SJSA1 (cell line): ENCODE measurements at regions not wholly inside any gene's neighbourhood (a gene's known extent, or its start where the extent isn't known, plus 50 kb on each side); places are given as distances from the start of the nearest gene placed in this dataset.
"Not testable (repeated sequence)": the region's sequence is repeated elsewhere in the genome, so short reads cannot be mapped to it uniquely, and the experiment has no call there.

Experiments used
- DNase-seq, 2 experiments: peaks; one replicate each; pipeline ENCODE4 v3.0.0-alpha.2; 2015 to 2020; ENCODE audit warnings: low spot score in 2 of 2, low read depth in 1 of 2
- H3K27ac ChIP-seq: fragments of 250-450 bp; sonication (Bioruptor Pico); 2 replicates; pipeline ENCODE4 v1.5.1; 2020; ENCODE audit warnings: mild to moderate bottlenecking, moderate library complexity
- H3K27me3 ChIP-seq: fragments of 250-450 bp; sonication (Bioruptor Pico); replicated peaks from 2 replicates; pipeline ENCODE4 v1.5.1; 2020; ENCODE audit warnings: mild to moderate bottlenecking, moderate library complexity
- H3K36me3 ChIP-seq: fragments of 250-450 bp; sonication (Bioruptor Pico); 2 replicates; pipeline ENCODE4 v1.5.1; 2020; ENCODE audit warnings: mild to moderate bottlenecking
- H3K4me1 ChIP-seq: fragments of 250-450 bp; sonication (Bioruptor Pico); replicated peaks from 2 replicates; pipeline ENCODE4 v1.6.1; 2021; ENCODE audit warnings: mild to moderate bottlenecking
- H3K4me3 ChIP-seq: fragments of 250-450 bp; sonication (Bioruptor Pico); 2 replicates; pipeline ENCODE4 v1.5.1; 2020; ENCODE audit warnings: mild to moderate bottlenecking
- H3K9me3 ChIP-seq: fragments of 250-450 bp; sonication (Bioruptor Pico); replicated peaks from 2 replicates; pipeline ENCODE4 v1.5.1; 2020; ENCODE audit warnings: mild to moderate bottlenecking

- not testable (repeated sequence) for H3K36me3 ChIP-seq, DNase-seq, H3K4me3 ChIP-seq, H3K4me1 ChIP-seq, H3K9me3 ChIP-seq, H3K27me3 ChIP-seq, H3K27ac ChIP-seq
Measured at GRCh38 chr7:75201606-75202079, 109.3 kb downstream of the GTF2IRD2B start.

DNA sequence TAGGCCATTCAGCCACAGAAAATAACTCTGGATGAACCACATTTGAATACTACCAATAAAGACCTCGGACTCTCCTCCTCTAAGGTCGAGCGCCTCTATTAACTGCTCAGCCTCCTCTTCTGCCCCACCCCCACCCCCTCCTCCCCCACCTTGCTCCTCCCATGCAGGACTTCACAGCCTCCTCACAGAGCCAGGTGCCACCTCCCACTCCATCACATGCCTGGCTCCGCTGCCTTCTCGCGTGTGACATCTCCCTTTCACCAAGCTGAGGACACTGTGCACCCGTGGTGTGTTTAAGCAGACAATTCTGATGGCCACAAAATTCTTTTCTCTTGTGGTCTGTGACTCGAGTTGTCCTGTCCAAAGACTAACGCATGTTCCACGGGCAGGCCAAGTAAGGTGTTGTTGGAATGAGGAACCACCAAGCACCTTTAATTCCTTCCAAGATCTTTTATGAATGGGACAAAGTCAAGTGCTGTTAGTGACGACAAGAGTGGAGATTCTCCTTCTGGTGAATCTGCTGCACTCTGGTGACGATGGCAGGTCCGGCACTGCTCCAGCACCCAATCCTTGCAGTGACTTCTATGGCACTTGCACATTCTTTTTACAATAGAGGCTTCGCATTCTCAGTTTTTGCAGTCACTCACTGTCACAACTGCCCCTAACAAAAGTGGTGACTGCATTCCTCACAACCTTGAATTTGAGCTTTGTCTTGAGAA, 113.1 kb downstream of the GTF2IRD2B start:
- DNase-seq, H3K27ac ChIP-seq, H3K4me3 ChIP-seq, H3K4me1 ChIP-seq, H3K36me3 ChIP-seq, H3K9me3 ChIP-seq, H3K27me3 ChIP-seq: not testable (repeated sequence)

- H3K27ac ChIP-seq, H3K27me3 ChIP-seq, DNase-seq, H3K4me3 ChIP-seq, H3K9me3 ChIP-seq, H3K4me1 ChIP-seq, H3K36me3 ChIP-seq: not testable (repeated sequence)
Measured at GRCh38 chr7:75215460-75215859, 123.1 kb downstream of the GTF2IRD2B start.

GRCh38 chr7:75216963-75217362, 124.6 kb downstream of the GTF2IRD2B start:
- not testable (repeated sequence) for H3K9me3 ChIP-seq, H3K27me3 ChIP-seq, H3K27ac ChIP-seq, DNase-seq, H3K4me1 ChIP-seq, H3K4me3 ChIP-seq, H3K36me3 ChIP-seq

- H3K27ac ChIP-seq, H3K4me1 ChIP-seq, H3K9me3 ChIP-seq, H3K27me3 ChIP-seq, H3K4me3 ChIP-seq, DNase-seq, H3K36me3 ChIP-seq: not testable (repeated sequence)
Measured at GRCh38 chr7:75226102-75226501, 133.7 kb downstream of the GTF2IRD2B start.

- not testable (repeated sequence) for H3K27me3 ChIP-seq, H3K4me3 ChIP-seq, DNase-seq, H3K4me1 ChIP-seq, H3K27ac ChIP-seq, H3K9me3 ChIP-seq, H3K36me3 ChIP-seq
Measured at GRCh38 chr7:75229558-75229957, 137.2 kb downstream of the GTF2IRD2B start.

DNA sequence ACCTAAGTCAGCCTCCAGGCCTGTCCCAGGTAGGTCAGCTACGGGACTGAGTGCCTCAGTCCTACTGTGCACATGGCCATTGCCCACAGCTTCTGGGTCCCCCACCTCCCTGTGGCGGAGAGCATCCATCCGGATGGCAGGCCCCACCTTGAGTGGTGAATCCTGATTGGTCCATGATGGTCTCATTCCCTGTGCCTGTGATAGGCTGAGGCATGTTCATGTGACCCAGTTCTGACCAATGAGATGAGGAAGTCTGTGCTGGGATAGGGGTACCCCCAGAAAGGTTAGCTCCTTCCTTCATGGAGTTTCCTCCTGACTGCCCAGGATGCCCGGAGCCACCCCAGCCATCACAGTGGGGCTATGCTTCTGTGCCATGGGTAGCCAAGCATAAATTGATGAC, 138.2 kb downstream of the GTF2IRD2B start:
- H3K27ac ChIP-seq, DNase-seq, H3K9me3 ChIP-seq, H3K4me1 ChIP-seq, H3K27me3 ChIP-seq, H3K4me3 ChIP-seq, H3K36me3 ChIP-seq: not testable (repeated sequence)

GRCh38 chr7:75235092-75235826, 142.9 kb downstream of the GTF2IRD2B start:
- H3K36me3 ChIP-seq, H3K27ac ChIP-seq, H3K9me3 ChIP-seq, DNase-seq, H3K4me1 ChIP-seq, H3K27me3 ChIP-seq, H3K4me3 ChIP-seq: not testable (repeated sequence)

- H3K4me3 ChIP-seq, H3K36me3 ChIP-seq, H3K9me3 ChIP-seq, DNase-seq, H3K4me1 ChIP-seq, H3K27me3 ChIP-seq, H3K27ac ChIP-seq: not testable (repeated sequence)
Measured at GRCh38 chr7:75235827-75236167, 143.4 kb downstream of the GTF2IRD2B start.

GRCh38 chr7:75237255-75238187, 145.1 kb downstream of the GTF2IRD2B start:
- not testable (repeated sequence) for H3K36me3 ChIP-seq, H3K27ac ChIP-seq, H3K4me1 ChIP-seq, H3K27me3 ChIP-seq, H3K9me3 ChIP-seq
- peak in 1 of 2 experiments; percentile 74 for DNase-seq
- peak overlapping the region; percentile 37 for H3K4me3 ChIP-seq

DNA sequence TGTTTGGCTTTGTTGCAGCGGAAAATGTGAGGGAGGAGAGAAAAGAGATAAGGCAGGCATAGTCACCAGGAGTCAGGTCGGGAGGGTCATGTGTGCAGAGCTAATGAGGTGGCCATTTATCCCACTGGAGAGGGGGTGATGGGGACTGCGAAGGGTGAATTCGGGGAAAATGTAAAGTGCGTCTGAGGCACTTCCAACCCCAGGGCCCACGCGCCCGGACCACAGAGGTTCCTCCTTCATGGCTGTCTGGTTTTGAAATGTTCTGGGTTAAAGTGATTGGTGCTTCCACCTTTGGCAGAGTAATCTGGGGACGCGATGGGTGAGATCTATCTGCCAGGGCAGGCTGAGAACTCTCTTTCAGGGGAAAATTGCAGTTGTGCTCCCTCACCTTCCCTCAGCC, 145.9 kb downstream of the GTF2IRD2B start:
- not testable (repeated sequence) for H3K9me3 ChIP-seq, DNase-seq, H3K27me3 ChIP-seq, H3K36me3 ChIP-seq, H3K4me3 ChIP-seq, H3K27ac ChIP-seq, H3K4me1 ChIP-seq

DNA sequence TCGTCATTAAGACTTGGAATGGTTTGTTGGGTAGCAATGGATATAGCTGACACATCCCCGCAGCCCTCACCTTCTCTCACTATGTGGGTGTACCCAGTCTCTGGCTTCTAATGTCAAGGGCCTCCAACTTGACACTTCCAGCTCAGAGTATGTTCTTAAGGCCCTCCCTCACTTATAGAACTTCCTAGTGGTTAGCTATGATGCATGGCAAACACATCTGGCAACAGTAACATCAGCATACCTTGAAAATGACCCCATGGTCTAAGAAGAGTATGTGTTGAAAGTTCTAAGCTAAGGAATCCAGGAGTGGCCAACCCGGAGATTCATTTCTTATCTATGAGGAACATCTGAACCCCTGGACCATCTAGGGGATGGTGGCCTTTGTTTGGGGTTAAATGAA, 151.2 kb downstream of the GTF2IRD2B start:
- DNase-seq, H3K4me1 ChIP-seq, H3K36me3 ChIP-seq, H3K27me3 ChIP-seq, H3K4me3 ChIP-seq, H3K9me3 ChIP-seq, H3K27ac ChIP-seq: not testable (repeated sequence)

DNA sequence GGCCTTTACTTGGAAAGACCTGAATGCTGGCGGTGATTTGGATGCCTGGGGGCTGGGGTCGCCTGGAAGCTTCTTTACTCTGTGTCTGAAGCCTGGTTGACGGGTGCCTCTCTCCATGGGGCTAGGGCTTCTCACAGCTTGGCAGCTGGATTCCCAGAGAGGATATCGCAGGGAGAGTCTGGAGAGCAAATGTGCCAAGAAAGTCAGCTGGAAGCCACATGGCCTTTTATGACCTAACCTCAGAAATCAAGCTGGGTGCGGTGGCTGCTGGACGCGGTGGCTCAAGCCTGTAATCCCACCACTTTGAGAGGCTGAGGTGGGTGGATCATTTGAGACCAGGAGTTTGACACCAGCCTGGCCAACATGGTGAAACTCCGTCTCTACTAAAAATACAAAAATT, 147.2 kb upstream of the TRIM73 start:
- H3K27me3 ChIP-seq, H3K4me1 ChIP-seq, H3K9me3 ChIP-seq, H3K36me3 ChIP-seq, DNase-seq, H3K4me3 ChIP-seq, H3K27ac ChIP-seq: not testable (repeated sequence)

GRCh38 chr7:75254238-75254637, 141.2 kb upstream of the TRIM73 start:
- H3K9me3 ChIP-seq, H3K27me3 ChIP-seq, H3K4me3 ChIP-seq, H3K27ac ChIP-seq, H3K36me3 ChIP-seq, DNase-seq, H3K4me1 ChIP-seq: not testable (repeated sequence)
